Mesothelial cell of epicardium (in vitro differentiated cells): ENCODE measurements at regions not wholly inside any gene's neighbourhood (a gene's known extent, or its start where the extent isn't known, plus 50 kb on each side); places are given as distances from the start of the nearest gene placed in this dataset.

ENCODE experiments used
- DNase-seq, 2 experiments: peaks; one replicate each; pipeline ENCODE4 v3.0.0; 2021; ENCODE audit warnings: low spot score in 2 of 2; ENCODE audit not compliant: unreplicated experiment in 2 of 2
- H3K27ac Mint-ChIP-seq: 2 replicates; pipeline ENCODE4 v1.8.0; 2021; ENCODE audit warnings: mixed read lengths
- H3K27me3 Mint-ChIP-seq: 2 replicates; pipeline ENCODE4 v1.8.0; 2021; ENCODE audit warnings: low read depth, mixed read lengths
- H3K36me3 Mint-ChIP-seq: 2 replicates; pipeline ENCODE4 v1.8.0; 2021; ENCODE audit warnings: mixed read lengths
- H3K4me1 Mint-ChIP-seq: 2 replicates; pipeline ENCODE4 v1.8.0; 2021; ENCODE audit warnings: mixed read lengths
- H3K4me3 Mint-ChIP-seq: 2 replicates; pipeline ENCODE4 v1.8.0; 2021; ENCODE audit warnings: mild to moderate bottlenecking, moderate library complexity, mixed read lengths
- H3K9me3 Mint-ChIP-seq: 2 replicates; pipeline ENCODE4 v1.8.0; 2021; ENCODE audit warnings: mixed read lengths
- TF ChIP-seq, protein P1 (sequence below): fragments of 200-600 bp; sonication (generic); IDR thresholded peaks from one replicate; pipeline ENCODE4 v1.5.0; 2021; ENCODE audit warnings: antibody characterized with exemption; ENCODE audit not compliant: unreplicated experiment

DNA sequence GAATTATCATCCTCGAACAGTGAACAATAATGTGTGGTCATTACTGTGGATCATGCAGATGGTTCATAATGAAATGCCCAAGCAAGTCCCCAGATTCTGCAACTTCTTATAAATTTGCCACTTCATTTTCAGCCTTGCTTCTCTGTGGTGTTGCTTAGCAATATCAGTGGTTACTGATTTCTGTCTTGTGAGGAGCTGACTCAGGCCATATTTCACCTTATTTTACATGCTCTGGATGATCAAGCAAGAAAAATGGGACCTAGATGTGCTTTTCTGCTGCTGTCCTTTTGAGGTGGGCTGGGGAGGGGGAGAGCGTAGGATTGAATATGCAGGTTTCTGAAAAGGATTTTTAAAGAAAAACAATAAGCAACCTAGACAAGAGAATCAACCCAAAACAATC lies 188.3 kb downstream of the SLC24A2 start:
- peaks cover 16% of the 10 kb centered on the region for H3K27me3 Mint-ChIP-seq
- no peak for DNase-seq

DNA sequence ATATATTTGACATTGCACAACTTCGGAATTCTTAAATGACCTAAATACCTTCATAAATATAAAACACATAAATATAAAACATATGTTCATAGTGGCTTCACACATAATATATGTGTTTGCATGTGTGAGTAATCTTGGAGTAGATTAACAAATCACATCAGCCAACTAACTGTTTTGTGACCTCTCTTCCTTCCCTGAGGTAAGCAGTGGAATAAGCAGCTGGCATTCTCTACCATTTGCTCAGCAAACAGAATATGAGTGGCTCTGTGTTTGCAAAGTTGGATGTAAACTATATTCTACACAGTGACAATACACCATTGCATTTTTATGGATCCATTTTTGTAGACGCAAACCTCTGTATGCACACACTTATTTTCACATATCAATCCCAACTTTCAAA lies 189.9 kb downstream of the ACER2 start:
- no peak overlapping the region for H3K27ac Mint-ChIP-seq
- H3K9me3 Mint-ChIP-seq: no peaks in the 10 kb centered on the region
- no peaks in the 10 kb centered on the region for H3K36me3 Mint-ChIP-seq
- TF ChIP-seq, protein P1, sequence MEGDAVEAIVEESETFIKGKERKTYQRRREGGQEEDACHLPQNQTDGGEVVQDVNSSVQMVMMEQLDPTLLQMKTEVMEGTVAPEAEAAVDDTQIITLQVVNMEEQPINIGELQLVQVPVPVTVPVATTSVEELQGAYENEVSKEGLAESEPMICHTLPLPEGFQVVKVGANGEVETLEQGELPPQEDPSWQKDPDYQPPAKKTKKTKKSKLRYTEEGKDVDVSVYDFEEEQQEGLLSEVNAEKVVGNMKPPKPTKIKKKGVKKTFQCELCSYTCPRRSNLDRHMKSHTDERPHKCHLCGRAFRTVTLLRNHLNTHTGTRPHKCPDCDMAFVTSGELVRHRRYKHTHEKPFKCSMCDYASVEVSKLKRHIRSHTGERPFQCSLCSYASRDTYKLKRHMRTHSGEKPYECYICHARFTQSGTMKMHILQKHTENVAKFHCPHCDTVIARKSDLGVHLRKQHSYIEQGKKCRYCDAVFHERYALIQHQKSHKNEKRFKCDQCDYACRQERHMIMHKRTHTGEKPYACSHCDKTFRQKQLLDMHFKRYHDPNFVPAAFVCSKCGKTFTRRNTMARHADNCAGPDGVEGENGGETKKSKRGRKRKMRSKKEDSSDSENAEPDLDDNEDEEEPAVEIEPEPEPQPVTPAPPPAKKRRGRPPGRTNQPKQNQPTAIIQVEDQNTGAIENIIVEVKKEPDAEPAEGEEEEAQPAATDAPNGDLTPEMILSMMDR: no peak
- peaks cover 28% of the 10 kb centered on the region for H3K27me3 Mint-ChIP-seq
- no peak for DNase-seq
- H3K4me1 Mint-ChIP-seq: no peaks in the 10 kb centered on the region
- no peak overlapping the region for H3K4me3 Mint-ChIP-seq

More for the DNA sequence above, 188.3 kb downstream of the SLC24A2 start:
- TF ChIP-seq, protein P1: no peak
- no peaks in the 10 kb centered on the region for H3K4me1 Mint-ChIP-seq
- H3K4me3 Mint-ChIP-seq: no peak overlapping the region
- no peaks in the 10 kb centered on the region for H3K36me3 Mint-ChIP-seq
- H3K27ac Mint-ChIP-seq: no peak overlapping the region
- H3K9me3 Mint-ChIP-seq: no peaks in the 10 kb centered on the region

DNA sequence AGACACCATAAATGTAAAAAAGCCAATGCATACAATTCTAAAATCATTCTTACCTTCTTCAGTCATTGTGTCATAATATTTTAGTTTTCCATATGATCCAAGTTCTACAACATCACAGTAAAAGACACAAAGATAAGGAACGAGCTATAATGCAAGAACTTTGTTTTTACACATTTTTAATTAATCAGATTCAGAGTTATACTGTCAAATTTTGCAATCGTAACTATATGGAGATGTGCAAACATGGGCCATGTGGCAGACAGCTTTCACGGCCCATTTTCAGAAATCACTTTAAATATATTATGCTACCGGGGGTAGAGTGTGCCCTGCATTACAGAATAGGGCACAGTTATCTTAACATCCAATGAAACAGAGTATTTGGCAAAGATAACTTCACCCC lies 188.4 kb downstream of the ACER2 start:
- H3K27me3 Mint-ChIP-seq: peaks cover 34% of the 10 kb centered on the region
- H3K4me1 Mint-ChIP-seq: no peaks in the 10 kb centered on the region
- H3K9me3 Mint-ChIP-seq: no peaks in the 10 kb centered on the region
- H3K4me3 Mint-ChIP-seq: no peak overlapping the region
- no peak overlapping the region for H3K27ac Mint-ChIP-seq
- H3K36me3 Mint-ChIP-seq: no peaks in the 10 kb centered on the region
- TF ChIP-seq, protein P1: no peak
- DNase-seq: no peak

- TF ChIP-seq, protein P1: no peak
- Mint-ChIP-seq H3K27ac (no peak overlapping the region), H3K4me1 (no peaks in the 10 kb centered on the region), H3K4me3 (no peak overlapping the region), H3K9me3 (no peaks in the 10 kb centered on the region), H3K36me3 (no peaks in the 10 kb centered on the region), H3K27me3 (peaks cover 47% of the 10 kb centered on the region)
- no peak for DNase-seq
These were observed 186.2 kb downstream of the ACER2 start for GRCh38 chr9:19595003-19595402.

GRCh38 chr9:19587678-19588077 lies 178.9 kb downstream of the ACER2 start:
- no peaks in the 10 kb centered on the region for H3K4me1 Mint-ChIP-seq
- H3K4me3 Mint-ChIP-seq: no peak overlapping the region
- H3K9me3 Mint-ChIP-seq: peaks cover 7% of the 10 kb centered on the region
- no peaks in the 10 kb centered on the region for H3K36me3 Mint-ChIP-seq
- H3K27ac Mint-ChIP-seq: no peak overlapping the region
- peaks cover 19% of the 10 kb centered on the region for H3K27me3 Mint-ChIP-seq
- DNase-seq: no peak
- TF ChIP-seq, protein P1: no peak

- DNase-seq: no peak
- Mint-ChIP-seq H3K27ac (no peak overlapping the region), H3K9me3 (peaks cover 7% of the 10 kb centered on the region), H3K27me3 (peaks cover 26% of the 10 kb centered on the region), H3K36me3 (no peaks in the 10 kb centered on the region), H3K4me1 (no peaks in the 10 kb centered on the region), H3K4me3 (no peak overlapping the region)
- TF ChIP-seq, protein P1: no peak
These were observed 175.1 kb downstream of the ACER2 start for GRCh38 chr9:19583890-19584289.
